ENCODE measurements at regions not wholly inside any gene's neighbourhood (a gene's known extent, or its start where the extent isn't known, plus 50 kb on each side); places are given as distances from the start of the nearest gene placed in this dataset.

DNA sequence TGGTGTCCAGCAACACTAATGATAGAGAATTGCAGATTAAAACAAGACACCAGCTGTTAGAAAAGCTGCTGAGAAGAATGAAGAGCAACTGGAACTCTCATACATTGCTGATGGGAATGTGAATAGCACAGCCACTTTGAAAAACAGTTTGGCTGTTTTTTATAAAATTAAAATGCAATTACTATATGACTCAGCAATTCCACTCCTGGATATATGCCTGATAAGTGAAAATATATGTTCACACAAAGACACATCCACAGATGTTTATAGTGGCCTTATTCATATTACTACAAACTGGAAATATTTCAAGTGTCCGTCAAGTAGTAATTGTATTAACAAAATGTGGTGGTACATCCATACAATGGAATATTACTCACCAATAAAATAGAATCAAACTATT, 99.7 kb upstream of the HAO2 start:
- TF ChIP-seq, protein P1, sequence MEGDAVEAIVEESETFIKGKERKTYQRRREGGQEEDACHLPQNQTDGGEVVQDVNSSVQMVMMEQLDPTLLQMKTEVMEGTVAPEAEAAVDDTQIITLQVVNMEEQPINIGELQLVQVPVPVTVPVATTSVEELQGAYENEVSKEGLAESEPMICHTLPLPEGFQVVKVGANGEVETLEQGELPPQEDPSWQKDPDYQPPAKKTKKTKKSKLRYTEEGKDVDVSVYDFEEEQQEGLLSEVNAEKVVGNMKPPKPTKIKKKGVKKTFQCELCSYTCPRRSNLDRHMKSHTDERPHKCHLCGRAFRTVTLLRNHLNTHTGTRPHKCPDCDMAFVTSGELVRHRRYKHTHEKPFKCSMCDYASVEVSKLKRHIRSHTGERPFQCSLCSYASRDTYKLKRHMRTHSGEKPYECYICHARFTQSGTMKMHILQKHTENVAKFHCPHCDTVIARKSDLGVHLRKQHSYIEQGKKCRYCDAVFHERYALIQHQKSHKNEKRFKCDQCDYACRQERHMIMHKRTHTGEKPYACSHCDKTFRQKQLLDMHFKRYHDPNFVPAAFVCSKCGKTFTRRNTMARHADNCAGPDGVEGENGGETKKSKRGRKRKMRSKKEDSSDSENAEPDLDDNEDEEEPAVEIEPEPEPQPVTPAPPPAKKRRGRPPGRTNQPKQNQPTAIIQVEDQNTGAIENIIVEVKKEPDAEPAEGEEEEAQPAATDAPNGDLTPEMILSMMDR (IDR thresholded peaks at IDR 0.05; ENCODE audit: insufficient read depth, low read depth, low read length, missing control alignments) = no peak
- no peak overlapping the region for H3K4me3 ChIP-seq (ENCODE audit: low read depth, low read length)
- no peak for DNase-seq (ENCODE audit: low read depth)

GRCh38 chr1:119275145-119276134, 93.1 kb upstream of the HAO2 start:
- TF ChIP-seq, protein P1 (IDR thresholded peaks at IDR 0.05; ENCODE audit: insufficient read depth, low read depth, low read length, missing control alignments) = peak; percentile 91
- no peak overlapping the region for H3K4me3 ChIP-seq (ENCODE audit: low read depth, low read length)
- peak; percentile 70 for DNase-seq (ENCODE audit: low read depth)

GRCh38 chr1:119276558-119276957, 92.0 kb upstream of the HAO2 start:
- H3K4me3 ChIP-seq (ENCODE audit: low read depth, low read length) = no peak overlapping the region
- DNase-seq (ENCODE audit: low read depth) = peak; percentile 18
- TF ChIP-seq, protein P1 (IDR thresholded peaks at IDR 0.05; ENCODE audit: insufficient read depth, low read depth, low read length, missing control alignments) = no peak

DNA sequence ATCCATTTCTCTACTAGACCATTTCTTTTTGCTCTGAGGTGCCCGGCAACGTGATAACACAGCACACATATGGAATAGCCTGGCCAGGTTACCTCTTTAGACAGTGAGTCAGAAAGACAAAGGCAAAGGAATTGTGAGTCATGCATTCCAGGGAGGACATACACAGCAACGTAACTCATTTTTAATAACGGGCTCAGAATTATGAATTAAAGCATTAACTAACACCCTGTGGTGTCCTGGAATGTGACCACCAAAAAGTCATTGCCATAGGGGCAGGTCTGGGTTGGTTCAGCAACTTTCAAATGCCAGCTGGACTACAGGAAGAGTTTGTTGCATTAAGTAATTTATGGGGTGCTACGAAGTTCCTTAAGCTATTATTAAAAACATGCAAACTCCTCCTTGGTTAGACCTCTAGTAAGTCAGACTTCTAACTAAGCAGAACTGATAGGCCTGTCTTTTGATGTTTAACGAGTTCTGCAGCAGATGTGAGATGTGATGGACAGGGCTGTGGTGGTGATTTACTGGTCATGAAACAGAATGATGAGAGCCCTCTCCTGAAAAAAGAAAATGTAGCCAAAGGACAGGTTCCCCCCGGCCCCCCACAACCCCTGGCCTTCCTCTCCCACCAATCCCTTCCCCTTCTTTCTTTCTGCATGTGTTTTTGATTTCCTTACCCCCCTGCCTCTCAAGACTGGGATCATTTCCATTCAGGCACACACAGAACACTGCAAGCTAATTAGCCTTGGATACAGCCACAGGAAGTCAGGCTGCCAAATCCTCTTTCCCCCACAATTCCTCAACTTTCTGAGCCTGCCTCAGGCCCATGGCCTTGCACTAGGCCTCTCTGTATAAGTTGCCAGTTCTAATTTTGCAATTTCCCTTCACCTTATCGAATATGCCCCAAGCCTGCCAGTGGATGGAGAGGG, 88.9 kb upstream of the HAO2 start:
- DNase-seq (ENCODE audit: low read depth) = no peak
- no peak overlapping the region for H3K4me3 ChIP-seq (ENCODE audit: low read depth, low read length)
- TF ChIP-seq, protein P1 (IDR thresholded peaks at IDR 0.05; ENCODE audit: insufficient read depth, low read depth, low read length, missing control alignments) = no peak

DNA sequence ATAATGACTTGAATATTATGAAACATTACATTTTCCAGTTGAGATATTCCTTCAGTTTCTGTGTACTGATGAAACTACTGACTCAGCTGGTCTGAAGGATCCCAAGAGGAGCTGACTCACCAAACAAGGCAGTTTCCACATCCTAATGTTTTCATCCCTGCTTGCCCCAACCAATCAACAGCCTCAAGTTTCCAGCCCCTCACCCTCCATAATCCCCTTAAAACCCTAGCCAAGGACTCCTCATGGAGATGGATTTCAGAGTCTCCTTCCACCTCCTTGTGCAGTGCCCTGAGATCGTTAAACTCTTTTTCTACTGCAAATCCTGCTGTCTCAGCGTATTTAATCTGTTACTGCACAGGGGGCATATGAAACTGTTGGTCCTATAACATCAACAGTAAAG, 83.1 kb upstream of the HAO2 start:
- DNase-seq (ENCODE audit: low read depth) = no peak
- TF ChIP-seq, protein P1 (IDR thresholded peaks at IDR 0.05; ENCODE audit: insufficient read depth, low read depth, low read length, missing control alignments) = no peak
- no peak overlapping the region for H3K4me3 ChIP-seq (ENCODE audit: low read depth, low read length)

- DNase-seq (ENCODE audit: low read depth) = peak; percentile 61
- no peak overlapping the region for H3K4me3 ChIP-seq (ENCODE audit: low read depth, low read length)
- TF ChIP-seq, protein P1 (IDR thresholded peaks at IDR 0.05; ENCODE audit: insufficient read depth, low read depth, low read length, missing control alignments) = peak; percentile 60
Observed at GRCh38 chr1:119286587-119287181, 81.9 kb upstream of the HAO2 start.

Measured in GM12865 (cell line).